ENCODE measurements at regions not wholly inside any gene's neighbourhood (a gene's known extent, or its start where the extent isn't known, plus 50 kb on each side); places are given as distances from the start of the nearest gene placed in this dataset.

DNA sequence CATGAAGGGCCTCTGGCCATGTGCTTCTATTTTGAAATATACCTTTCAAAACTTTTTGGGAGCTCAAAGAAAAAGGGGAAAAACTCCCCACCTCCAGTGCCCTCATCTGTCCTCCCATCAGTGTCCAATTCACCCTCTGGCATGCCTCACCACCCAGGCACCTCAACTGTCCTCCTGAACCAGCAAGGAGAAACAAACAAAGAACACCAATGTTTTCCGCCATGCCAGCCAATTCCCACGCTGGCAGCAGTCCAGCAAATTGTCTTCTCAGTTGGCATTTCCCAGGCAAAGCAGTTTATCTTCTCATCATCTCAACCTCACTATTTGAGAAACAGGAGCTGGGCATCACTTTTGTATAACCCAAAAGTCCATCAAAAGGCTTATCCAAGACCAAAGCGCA, 496.9 kb downstream of the SOX6 start:
- TF ChIP-seq, protein P1, sequence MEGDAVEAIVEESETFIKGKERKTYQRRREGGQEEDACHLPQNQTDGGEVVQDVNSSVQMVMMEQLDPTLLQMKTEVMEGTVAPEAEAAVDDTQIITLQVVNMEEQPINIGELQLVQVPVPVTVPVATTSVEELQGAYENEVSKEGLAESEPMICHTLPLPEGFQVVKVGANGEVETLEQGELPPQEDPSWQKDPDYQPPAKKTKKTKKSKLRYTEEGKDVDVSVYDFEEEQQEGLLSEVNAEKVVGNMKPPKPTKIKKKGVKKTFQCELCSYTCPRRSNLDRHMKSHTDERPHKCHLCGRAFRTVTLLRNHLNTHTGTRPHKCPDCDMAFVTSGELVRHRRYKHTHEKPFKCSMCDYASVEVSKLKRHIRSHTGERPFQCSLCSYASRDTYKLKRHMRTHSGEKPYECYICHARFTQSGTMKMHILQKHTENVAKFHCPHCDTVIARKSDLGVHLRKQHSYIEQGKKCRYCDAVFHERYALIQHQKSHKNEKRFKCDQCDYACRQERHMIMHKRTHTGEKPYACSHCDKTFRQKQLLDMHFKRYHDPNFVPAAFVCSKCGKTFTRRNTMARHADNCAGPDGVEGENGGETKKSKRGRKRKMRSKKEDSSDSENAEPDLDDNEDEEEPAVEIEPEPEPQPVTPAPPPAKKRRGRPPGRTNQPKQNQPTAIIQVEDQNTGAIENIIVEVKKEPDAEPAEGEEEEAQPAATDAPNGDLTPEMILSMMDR (IDR thresholded peaks at IDR 0.05) = no peak
- TF ChIP-seq POLR2A (IDR thresholded peaks at IDR 0.05) = no peak
- TF ChIP-seq POLR2AphosphoS5 (IDR thresholded peaks at IDR 0.05) = no peak
